ENCODE measurements at regions not wholly inside any gene's neighbourhood (a gene's known extent, or its start where the extent isn't known, plus 50 kb on each side); places are given as distances from the start of the nearest gene placed in this dataset.

- no peak for TF ChIP-seq CTCF (IDR thresholded peaks at IDR 0.05)
- TF ChIP-seq POLR2A (IDR thresholded peaks at IDR 0.05) = no peak
- peak in 1 of 3 donors; percentile 41 for TF ChIP-seq POLR2AphosphoS5 (IDR thresholded peaks at IDR 0.05)
Observed at GRCh38 chr3:177928172-177928873, 607.9 kb upstream of the KCNMB2 start.
